Smooth muscle cell (in vitro differentiated cells): ENCODE measurements at regions not wholly inside any gene's neighbourhood (a gene's known extent, or its start where the extent isn't known, plus 50 kb on each side); places are given as distances from the start of the nearest gene placed in this dataset.
A peak's percentile ranks its signal among the peaks of the same experiment; 100 is the strongest.

Experiments used
- DNase-seq: peaks from one replicate; lab custom pipeline; 2025; ENCODE audit not compliant: unreplicated experiment; lab: John Stamatoyannopoulos, UW
- H2AFZ ChIP-seq: fragments of 200-600 bp; sonication (generic); 2 replicates; pipeline ENCODE4 v1.6.0; 2016; ENCODE audit warnings: antibody characterized with exemption, low read depth, mild to moderate bottlenecking
- H3F3A ChIP-seq: fragments of 200-600 bp; sonication (generic); 2 replicates; pipeline ENCODE4 v1.6.0; 2017; ENCODE audit warnings: antibody characterized with exemption, low read depth
- H3K27ac ChIP-seq: fragments of 200-600 bp; sonication (generic); 2 replicates; pipeline ENCODE4 v1.5.1; 2016; ENCODE audit warnings: low read depth, mild to moderate bottlenecking
- H3K27me3 ChIP-seq: fragments of 200-600 bp; sonication (generic); 2 replicates; pipeline ENCODE4 v1.6.1; 2016; ENCODE audit warnings: low read depth, mild to moderate bottlenecking
- H3K36me3 ChIP-seq: fragments of 200-600 bp; sonication (generic); 2 replicates; pipeline ENCODE4 v1.5.1; 2016; ENCODE audit warnings: low read depth
- H3K4me1 ChIP-seq: fragments of 200-600 bp; sonication (generic); 2 replicates; pipeline ENCODE4 v1.5.1; 2016; ENCODE audit warnings: low read depth
- H3K4me2 ChIP-seq: fragments of 200-600 bp; sonication (generic); 2 replicates; pipeline ENCODE4 v1.6.0; 2016; ENCODE audit warnings: mild to moderate bottlenecking
- H3K4me3 ChIP-seq: fragments of 200-600 bp; sonication (generic); 2 replicates; pipeline ENCODE4 v1.5.1; 2016; ENCODE audit warnings: mild to moderate bottlenecking
- H3K79me2 ChIP-seq: fragments of 200-600 bp; sonication (generic); 2 replicates; pipeline ENCODE4 v1.6.0; 2016; ENCODE audit warnings: low read depth, mild to moderate bottlenecking
- H3K9ac ChIP-seq: fragments of 200-600 bp; sonication (generic); 2 replicates; pipeline ENCODE4 v1.6.0; 2016; ENCODE audit warnings: low read depth
- H3K9me3 ChIP-seq: fragments of 200-600 bp; sonication (generic); replicated peaks from 2 replicates; pipeline ENCODE4 v1.5.1; 2016; ENCODE audit warnings: low read depth
- H4K20me1 ChIP-seq: fragments of 200-600 bp; sonication (generic); 2 replicates; pipeline ENCODE4 v1.6.0; 2016; ENCODE audit warnings: low read depth
- CTCF ChIP-seq: fragments of 200-600 bp; sonication (generic); IDR thresholded peaks from 2 replicates; pipeline ENCODE4 v1.5.1; 2017; ENCODE audit warnings: borderline replicate concordance, mild to moderate bottlenecking, antibody characterized with exemption; ENCODE audit not compliant: insufficient read depth, poor library complexity, severe bottlenecking
- WGBS: methylation state at CpG from one replicate; pipeline ENCODE4 v1.1.7; 2016; ENCODE audit warnings: low lambda C conversion rate; 5-methylcytosine and 5-hydroxymethylcytosine counted together

- DNase-seq: no peak
- Histone ChIP-seq H3F3A (no peaks in the 10 kb centered on the region), H2AFZ (no peak overlapping the region), H3K9ac (no peak overlapping the region), H3K27ac (no peak overlapping the region), H3K9me3 (no peaks in the 10 kb centered on the region), H3K36me3 (no peaks in the 10 kb centered on the region), H3K79me2 (no peaks in the 10 kb centered on the region), H3K27me3 (no peaks in the 10 kb centered on the region), H3K4me2 (no peak overlapping the region), H3K4me1 (no peaks in the 10 kb centered on the region), H3K4me3 (no peak overlapping the region), H4K20me1 (no peaks in the 10 kb centered on the region)
- WGBS: 88% methylated on average over 3 of the region's 3 CpGs
- TF ChIP-seq CTCF: no peak
These were observed 466.8 kb upstream of the TECRL start for GRCh38 chr4:64876021-64876420.

GRCh38 chr4:64870558-64870957 lies 461.3 kb upstream of the TECRL start:
- 64% methylated on average over 4 of the region's 4 CpGs for whole genome bisulfite sequencing
- TF ChIP-seq CTCF: no peak
- no peaks in the 10 kb centered on the region for H3K9me3 ChIP-seq
- no peak overlapping the region for H3K4me2 ChIP-seq
- no peaks in the 10 kb centered on the region for H3F3A ChIP-seq
- no peaks in the 10 kb centered on the region for H4K20me1 ChIP-seq
- H3K79me2 ChIP-seq: no peaks in the 10 kb centered on the region
- H3K9ac ChIP-seq: no peak overlapping the region
- H3K27ac ChIP-seq: no peak overlapping the region
- no peak overlapping the region for H3K4me3 ChIP-seq
- no peaks in the 10 kb centered on the region for H3K36me3 ChIP-seq
- DNase-seq: no peak
- no peaks in the 10 kb centered on the region for H3K27me3 ChIP-seq
- no peaks in the 10 kb centered on the region for H3K4me1 ChIP-seq
- H2AFZ ChIP-seq: no peak overlapping the region

- 67% methylated on average over 5 of the region's 5 CpGs for WGBS
- H3K27me3 ChIP-seq: no peaks in the 10 kb centered on the region
- no peaks in the 10 kb centered on the region for H3K4me1 ChIP-seq
- H3K79me2 ChIP-seq: no peaks in the 10 kb centered on the region
- H3F3A ChIP-seq: no peaks in the 10 kb centered on the region
- H3K9ac ChIP-seq: no peak overlapping the region
- no peak for TF ChIP-seq CTCF
- no peaks in the 10 kb centered on the region for H3K9me3 ChIP-seq
- H3K4me2 ChIP-seq: no peak overlapping the region
- H3K4me3 ChIP-seq: no peak overlapping the region
- no peaks in the 10 kb centered on the region for H3K36me3 ChIP-seq
- DNase-seq: no peak
- H2AFZ ChIP-seq: peak overlapping the region; percentile 40
- H4K20me1 ChIP-seq: no peaks in the 10 kb centered on the region
- H3K27ac ChIP-seq: no peak overlapping the region
These were observed 448.6 kb upstream of the TECRL start for GRCh38 chr4:64857815-64858214.

- no peak for DNase-seq
- Histone ChIP-seq H3K4me3 (no peak overlapping the region), H2AFZ (no peak overlapping the region), H3K36me3 (no peaks in the 10 kb centered on the region), H3K9me3 (no peaks in the 10 kb centered on the region), H3K27ac (no peak overlapping the region), H3K27me3 (no peaks in the 10 kb centered on the region), H3K79me2 (no peaks in the 10 kb centered on the region), H3K4me2 (no peak overlapping the region), H4K20me1 (no peaks in the 10 kb centered on the region), H3K9ac (no peak overlapping the region), H3F3A (no peaks in the 10 kb centered on the region), H3K4me1 (no peaks in the 10 kb centered on the region)
- TF ChIP-seq CTCF: no peak
- WGBS: 84% methylated on average over 1 of the region's 1 CpG
These were observed 447.9 kb upstream of the TECRL start for GRCh38 chr4:64857198-64857597.
